Right atrium auricular region (tissue), 2 donors: ENCODE measurements at regions not wholly inside any gene's neighbourhood (a gene's known extent, or its start where the extent isn't known, plus 50 kb on each side); places are given as distances from the start of the nearest gene placed in this dataset.

Source experiments
- DNase-seq: peaks from one replicate; pipeline ENCODE4 v3.0.0-alpha.2; 2019; ENCODE audit warnings: low spot score
- H3K27ac ChIP-seq, 2 donors: fragments of 200-600 bp; sonication (generic); 1 replicate in 1 of 2; 2 replicates in 1 of 2; pipeline ENCODE4 v1.5.1; 2016 to 2019
- H3K27me3 ChIP-seq, 2 donors: fragments of 200-600 bp; sonication (generic); one replicate each; pipeline versions ENCODE4 v1.5.1 to v1.6.0; 2017 to 2019
- H3K36me3 ChIP-seq: fragments of 200-600 bp; sonication (generic); one replicate; pipeline ENCODE4 v1.5.1; 2016
- H3K4me1 ChIP-seq, 2 donors: fragments of 200-600 bp; sonication (generic); one replicate each; pipeline versions ENCODE4 v1.5.1 to v1.6.0; 2017 to 2019
- H3K4me3 ChIP-seq, 2 donors: fragments of 200-600 bp; sonication (generic); 1 replicate in 1 of 2; 2 replicates in 1 of 2; pipeline ENCODE4 v1.5.1; 2017 to 2019; ENCODE audit warnings: mild to moderate bottlenecking in 1 of 2, moderate library complexity in 1 of 2
- H3K9me3 ChIP-seq, 2 donors: fragments of 200-600 bp; sonication (generic); one replicate each; pipeline ENCODE4 v1.5.1; 2019
- CTCF ChIP-seq, 2 donors: fragments of 200-600 bp; sonication (generic); IDR thresholded peaks; one replicate each; pipeline ENCODE4 v1.5.1; 2019; ENCODE audit warnings: antibody characterized with exemption in 2 of 2

GRCh38 chr20:12327205-12327604 lies 409.5 kb downstream of the BTBD3 start:
- Histone ChIP-seq H3K9me3 (no peaks in the 10 kb centered on the region), H3K27ac (no peak overlapping the region), H3K36me3 (no peaks in the 10 kb centered on the region), H3K27me3 (no peaks in the 10 kb centered on the region), H3K4me1 (no peaks in the 10 kb centered on the region), H3K4me3 (no peak overlapping the region)
- no peak for DNase-seq
- no peak for TF ChIP-seq CTCF (IDR thresholded peaks at IDR 0.05)

- H3K4me1 ChIP-seq = no peaks in the 10 kb centered on the region
- H3K27ac ChIP-seq = no peak overlapping the region
- no peaks in the 10 kb centered on the region for H3K27me3 ChIP-seq
- TF ChIP-seq CTCF (IDR thresholded peaks at IDR 0.05) = no peak
- H3K36me3 ChIP-seq = no peaks in the 10 kb centered on the region
- no peaks in the 10 kb centered on the region for H3K9me3 ChIP-seq
- no peak overlapping the region for H3K4me3 ChIP-seq
- DNase-seq = no peak
These were observed 413.5 kb downstream of the BTBD3 start for GRCh38 chr20:12331236-12331635.

GRCh38 chr20:12337601-12338000 lies 419.9 kb downstream of the BTBD3 start:
- no peaks in the 10 kb centered on the region for H3K27me3 ChIP-seq
- H3K4me1 ChIP-seq = no peaks in the 10 kb centered on the region
- no peaks in the 10 kb centered on the region for H3K36me3 ChIP-seq
- TF ChIP-seq CTCF (IDR thresholded peaks at IDR 0.05) = no peak
- no peak overlapping the region for H3K4me3 ChIP-seq
- H3K9me3 ChIP-seq = no peaks in the 10 kb centered on the region
- H3K27ac ChIP-seq = no peak overlapping the region
- no peak for DNase-seq

- TF ChIP-seq CTCF (IDR thresholded peaks at IDR 0.05) = no peak
- Histone ChIP-seq H3K4me1 (no peaks in the 10 kb centered on the region), H3K27ac (no peak overlapping the region), H3K9me3 (no peaks in the 10 kb centered on the region), H3K36me3 (no peaks in the 10 kb centered on the region), H3K27me3 (no peaks in the 10 kb centered on the region), H3K4me3 (no peak overlapping the region)
- DNase-seq = no peak
These were observed 428.3 kb downstream of the BTBD3 start for GRCh38 chr20:12345978-12346377.

- no peak for DNase-seq
- Histone ChIP-seq H3K9me3 (no peaks in the 10 kb centered on the region), H3K36me3 (no peaks in the 10 kb centered on the region), H3K27ac (no peak overlapping the region), H3K4me3 (no peak overlapping the region), H3K27me3 (no peaks in the 10 kb centered on the region), H3K4me1 (no peaks in the 10 kb centered on the region)
- no peak for TF ChIP-seq CTCF (IDR thresholded peaks at IDR 0.05)
These were observed 436.1 kb downstream of the BTBD3 start for GRCh38 chr20:12353842-12354241.

GRCh38 chr20:12354725-12355124 lies 437.0 kb downstream of the BTBD3 start:
- Histone ChIP-seq H3K4me3 (peak overlapping the region; percentile 10 to 12), H3K27ac (no peak overlapping the region), H3K9me3 (peaks cover 0 to 5% of the 10 kb centered on the region in 2 donors), H3K27me3 (no peaks in the 10 kb centered on the region), H3K36me3 (no peaks in the 10 kb centered on the region), H3K4me1 (no peaks in the 10 kb centered on the region)
- no peak for DNase-seq
- TF ChIP-seq CTCF (IDR thresholded peaks at IDR 0.05) = no peak
